Glutamatergic neuron (in vitro differentiated cells): ENCODE measurements at regions not wholly inside any gene's neighbourhood (a gene's known extent, or its start where the extent isn't known, plus 50 kb on each side); places are given as distances from the start of the nearest gene placed in this dataset.

Source experiments
- DNase-seq: peaks from one replicate; pipeline ENCODE4 v3.0.0; 2022
- H3K27ac Mint-ChIP-seq: one replicate; pipeline ENCODE4 v1.8.0; 2020; ENCODE audit warnings: mild to moderate bottlenecking, mixed read lengths, inconsistent platforms; ENCODE audit not compliant: unreplicated experiment
- H3K27me3 Mint-ChIP-seq: one replicate; pipeline ENCODE4 v1.8.0; 2020; ENCODE audit warnings: mild to moderate bottlenecking, moderate library complexity, mixed read lengths, inconsistent platforms; ENCODE audit not compliant: unreplicated experiment
- H3K36me3 Mint-ChIP-seq: one replicate; pipeline ENCODE4 v1.8.0; 2020; ENCODE audit warnings: mild to moderate bottlenecking, mixed read lengths, inconsistent platforms; ENCODE audit not compliant: unreplicated experiment
- H3K4me1 Mint-ChIP-seq: one replicate; pipeline ENCODE4 v1.8.0; 2020; ENCODE audit warnings: mild to moderate bottlenecking, low read depth, mixed read lengths, inconsistent platforms; ENCODE audit not compliant: unreplicated experiment
- H3K4me3 Mint-ChIP-seq: one replicate; pipeline ENCODE4 v1.8.0; 2020; ENCODE audit warnings: mild to moderate bottlenecking, mixed read lengths, inconsistent platforms; ENCODE audit not compliant: unreplicated experiment
- H3K9me3 Mint-ChIP-seq: one replicate; pipeline ENCODE4 v1.8.0; 2020; ENCODE audit warnings: mild to moderate bottlenecking, moderate library complexity, mixed read lengths, inconsistent platforms; ENCODE audit not compliant: unreplicated experiment
- CTCF ChIP-seq: fragments of 200-600 bp; sonication (generic); IDR thresholded peaks from one replicate; pipeline ENCODE4 v1.5.0; 2021; ENCODE audit not compliant: partially characterized antibody, unreplicated experiment

DNA sequence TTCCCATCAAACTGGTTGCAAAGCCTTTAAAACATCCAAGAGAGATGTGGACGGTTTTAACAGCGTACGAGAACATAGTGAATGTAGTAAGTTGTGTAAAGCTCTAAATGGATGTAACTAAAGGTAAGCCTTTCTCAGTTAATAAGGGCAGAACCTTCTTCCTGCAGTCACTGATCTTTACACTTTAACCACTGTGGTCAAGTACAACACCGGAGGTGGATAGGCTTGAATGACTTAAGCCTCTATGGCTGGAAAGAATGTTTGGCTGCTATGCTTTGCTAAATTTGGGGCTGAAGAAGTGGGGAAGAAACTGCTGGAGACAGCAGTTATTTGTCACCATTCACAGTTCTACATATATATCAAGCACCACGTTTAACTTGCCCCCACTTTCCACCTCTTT is 285.1 kb upstream of the FMR1 start:
- TF ChIP-seq CTCF: no peak
- Mint-ChIP-seq H3K4me1 (no peaks in the 10 kb centered on the region), H3K36me3 (no peaks in the 10 kb centered on the region), H3K27me3 (no peaks in the 10 kb centered on the region), H3K9me3 (no peaks in the 10 kb centered on the region), H3K27ac (no peak overlapping the region), H3K4me3 (no peak overlapping the region)
- DNase-seq: no peak

- H3K27ac Mint-ChIP-seq: no peak overlapping the region
- no peaks in the 10 kb centered on the region for H3K36me3 Mint-ChIP-seq
- H3K27me3 Mint-ChIP-seq: no peaks in the 10 kb centered on the region
- H3K4me3 Mint-ChIP-seq: no peak overlapping the region
- DNase-seq: no peak
- H3K4me1 Mint-ChIP-seq: no peaks in the 10 kb centered on the region
- no peaks in the 10 kb centered on the region for H3K9me3 Mint-ChIP-seq
- TF ChIP-seq CTCF: no peak
Measured at GRCh38 chrX:147635186-147635585, 276.5 kb upstream of the FMR1 start.

DNA sequence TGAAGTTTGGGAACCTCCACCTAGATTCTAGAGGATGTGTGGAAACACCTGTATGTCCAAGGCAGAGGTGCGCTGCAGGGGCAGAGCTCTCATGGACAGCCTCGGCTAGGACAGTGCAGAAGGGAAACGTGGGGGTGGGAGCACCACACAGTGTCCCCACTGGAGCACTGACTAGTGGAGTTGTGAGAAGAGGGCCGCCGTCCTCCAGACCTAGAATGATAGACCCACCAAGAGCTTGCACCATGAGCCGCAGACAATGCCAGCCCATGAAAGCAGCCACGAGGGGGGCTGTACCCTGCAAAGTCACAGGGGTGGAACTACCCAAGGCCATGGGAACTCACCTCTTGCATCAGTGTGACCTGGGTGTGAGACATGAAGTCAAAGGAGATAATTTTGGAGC is 274.5 kb upstream of the FMR1 start:
- DNase-seq: no peak

GRCh38 chrX:147646949-147647723 is 264.6 kb upstream of the FMR1 start:
- no peaks in the 10 kb centered on the region for H3K27me3 Mint-ChIP-seq
- H3K36me3 Mint-ChIP-seq: no peaks in the 10 kb centered on the region

More for the DNA sequence above, 274.5 kb upstream of the FMR1 start:
- no peak for TF ChIP-seq CTCF
- Mint-ChIP-seq H3K4me3 (no peak overlapping the region), H3K36me3 (no peaks in the 10 kb centered on the region), H3K27ac (no peak overlapping the region), H3K9me3 (no peaks in the 10 kb centered on the region), H3K27me3 (no peaks in the 10 kb centered on the region), H3K4me1 (no peaks in the 10 kb centered on the region)

More at GRCh38 chrX:147646949-147647723, 264.6 kb upstream of the FMR1 start:
- no peak for DNase-seq
- no peak overlapping the region for H3K4me3 Mint-ChIP-seq
- no peak overlapping the region for H3K27ac Mint-ChIP-seq
- H3K9me3 Mint-ChIP-seq: no peaks in the 10 kb centered on the region
- TF ChIP-seq CTCF: no peak
- no peaks in the 10 kb centered on the region for H3K4me1 Mint-ChIP-seq
